IMR-90 (cell line): ENCODE measurements at regions not wholly inside any gene's neighbourhood (a gene's known extent, or its start where the extent isn't known, plus 50 kb on each side); places are given as distances from the start of the nearest gene placed in this dataset.

Experiments used
- ATAC-seq: fragments of 200-7000 bp; cut with Tn5 transposase; 2 replicates; pipeline ENCODE4 v1.9.1; 2020; ENCODE audit warnings: low read depth, mild to moderate bottlenecking, moderate library complexity
- BruUV-seq: library from RNA; stranded (reverse); fragments of 400-500 nt; replicated peaks from 2 replicates; lab custom pipeline; 2021; lab: Mats Ljungman, UMichigan
- CTCF ChIA-PET: fragments of 300-600 bp; formaldehyde crosslinking; extraction: SDS; loops from one replicate; lab custom pipeline; 2021; ENCODE audit warnings: antibody characterized with exemption; lab: Yijun Ruan, JAX
- POLR2A ChIA-PET: fragments of 300-600 bp; sonication (Branson Sonifier 250); formaldehyde crosslinking; loops from one replicate; lab custom pipeline; 2022; ENCODE audit warnings: antibody characterized with exemption; ENCODE audit not compliant: unreplicated experiment; lab: Charles Lee
- DNase-seq: peaks from one replicate; pipeline ENCODE4 v3.0.0; 2013
- H2AFZ ChIP-seq: replicated peaks from 2 replicates; pipeline ENCODE3; 2013; ENCODE audit warnings: low read length, mild to moderate bottlenecking; ENCODE audit not compliant: poor library complexity
- H2AK5ac ChIP-seq: 2 replicates; pipeline ENCODE4 v1.6.1; 2013; ENCODE audit warnings: low read depth, low read length, inconsistent platforms
- H2AK9ac ChIP-seq: replicated peaks from 2 replicates; pipeline ENCODE3; 2013; ENCODE audit warnings: mild to moderate bottlenecking, low read depth, low read length, moderate library complexity; ENCODE audit not compliant: poor library complexity
- H2BK120ac ChIP-seq: 2 replicates; pipeline ENCODE4 v1.6.1; 2013; ENCODE audit warnings: low read depth, low read length, inconsistent platforms
- H2BK15ac ChIP-seq: 3 replicates; pipeline ENCODE4 v1.6.1; 2013; ENCODE audit warnings: low read depth, low read length, inconsistent platforms
- H2BK20ac ChIP-seq: 2 replicates; pipeline ENCODE4 v1.6.1; 2013; ENCODE audit warnings: low read depth, mild to moderate bottlenecking, inconsistent platforms, low read length, moderate library complexity
- H2BK5ac ChIP-seq: 2 replicates; pipeline ENCODE4 v1.6.1; 2013; ENCODE audit warnings: mild to moderate bottlenecking, low read depth, low read length, inconsistent platforms; ENCODE audit not compliant: poor library complexity, severe bottlenecking
- H3K14ac ChIP-seq: replicated peaks from 2 replicates; pipeline ENCODE4 v1.6.1; 2013; ENCODE audit warnings: low read depth, low read length, inconsistent platforms
- H3K18ac ChIP-seq: 2 replicates; pipeline ENCODE4 v1.6.1; 2013; ENCODE audit warnings: low read depth, low read length, control low read depth
- H3K23ac ChIP-seq: 2 replicates; pipeline ENCODE4 v1.6.1; 2013; ENCODE audit warnings: low read depth, low read length, inconsistent platforms
- H3K27ac ChIP-seq: 2 replicates; pipeline ENCODE4 v1.5.1; 2013; ENCODE audit warnings: mild to moderate bottlenecking, control low read depth, low read length; ENCODE audit not compliant: insufficient read depth
- H3K27me3 ChIP-seq: 2 replicates; pipeline ENCODE4 v1.6.1; 2013; ENCODE audit warnings: low read length; ENCODE audit not compliant: control insufficient read depth, insufficient read depth
- H3K36me3 ChIP-seq: 2 replicates; pipeline ENCODE4 v1.6.1; 2013; ENCODE audit warnings: low read length, mixed read lengths; ENCODE audit not compliant: control insufficient read depth, insufficient read depth
- H3K4ac ChIP-seq: 2 replicates; pipeline ENCODE4 v1.6.1; 2013; ENCODE audit warnings: low read depth, low read length, inconsistent platforms
- H3K4me1 ChIP-seq: 2 replicates; pipeline ENCODE4 v1.6.1; 2013; ENCODE audit warnings: low read length, mixed read lengths; ENCODE audit not compliant: control insufficient read depth, insufficient read depth
- H3K4me2 ChIP-seq: 2 replicates; pipeline ENCODE4 v1.6.1; 2013; ENCODE audit warnings: low read depth, mild to moderate bottlenecking, control low read depth, low read length, moderate library complexity
- H3K4me3 ChIP-seq: 2 replicates; pipeline ENCODE4 v1.5.1; 2013; ENCODE audit warnings: low read depth, mild to moderate bottlenecking, control low read depth, low read length, moderate library complexity; ENCODE audit not compliant: insufficient read depth
- H3K56ac ChIP-seq: 2 replicates; pipeline ENCODE4 v1.6.1; 2013; ENCODE audit warnings: low read length, inconsistent platforms; ENCODE audit not compliant: insufficient read depth; ENCODE audit errors: extremely low read depth
- H3K79me1 ChIP-seq, 2 experiments: 2 replicates each; pipeline ENCODE4 v1.6.1; 2013; ENCODE audit warnings: low read length in 2 of 2, inconsistent platforms in 1 of 2, low read depth in 1 of 2
- H3K9ac ChIP-seq: 2 replicates; pipeline ENCODE4 v1.6.1; 2013; ENCODE audit warnings: low read depth, low read length, control low read depth
- H3K9me1 ChIP-seq: 2 replicates; pipeline ENCODE4 v1.6.1; 2013; ENCODE audit warnings: low read length, inconsistent platforms; ENCODE audit not compliant: insufficient read depth
- H3K9me3 ChIP-seq: 2 replicates; pipeline ENCODE4 v1.6.1; 2013; ENCODE audit warnings: low read length; ENCODE audit not compliant: control insufficient read depth, insufficient read depth
- H4K20me1 ChIP-seq: 2 replicates; pipeline ENCODE4 v1.6.1; 2013; ENCODE audit warnings: low read length, inconsistent platforms; ENCODE audit not compliant: insufficient read depth
- H4K5ac ChIP-seq: 2 replicates; pipeline ENCODE4 v1.6.1; 2013; ENCODE audit warnings: mild to moderate bottlenecking, low read depth, low read length, control low read depth
- H4K8ac ChIP-seq, 2 experiments: 2 replicates each; pipeline ENCODE4 v1.6.1; 2013; ENCODE audit warnings: low read depth in 2 of 2, low read length in 2 of 2, control low read depth in 1 of 2, inconsistent platforms in 1 of 2
- H4K91ac ChIP-seq: 2 replicates; pipeline ENCODE4 v1.6.1; 2013; ENCODE audit warnings: low read depth, low read length, inconsistent platforms; ENCODE audit not compliant: insufficient read depth
- BHLHE40 ChIP-seq: fragments of 150-350 bp; IDR thresholded peaks from 2 replicates; pipeline ENCODE4 v1.6.1; 2016; ENCODE audit warnings: mild to moderate bottlenecking, low read depth, low read length
- CEBPB ChIP-seq: IDR thresholded peaks from 2 replicates; pipeline ENCODE4 v1.6.1; 2012; ENCODE audit warnings: low read depth, low read length, improper control_type of control experiment
- CHD1 ChIP-seq: IDR thresholded peaks from 2 replicates; pipeline ENCODE4 v1.6.1; 2012; ENCODE audit warnings: low read depth, low read length, improper control_type of control experiment
- FOS ChIP-seq: fragments of 150-350 bp; IDR thresholded peaks from 2 replicates; pipeline ENCODE4 v1.6.1; 2016; ENCODE audit warnings: low read depth, low read length
- MAFK ChIP-seq: IDR thresholded peaks from 2 replicates; pipeline ENCODE4 v1.6.1; 2012; ENCODE audit warnings: low read depth, low read length, improper control_type of control experiment
- MAZ ChIP-seq: IDR thresholded peaks from 2 replicates; pipeline ENCODE4 v1.6.1; 2012; ENCODE audit warnings: low read depth, mild to moderate bottlenecking, low read length, improper control_type of control experiment, moderate library complexity, borderline replicate concordance
- MXI1 ChIP-seq: IDR thresholded peaks from 2 replicates; pipeline ENCODE4 v1.6.1; 2012; ENCODE audit warnings: low read depth, mild to moderate bottlenecking, low read length, moderate library complexity, borderline replicate concordance
- NFE2L2 ChIP-seq: fragments of 150-350 bp; IDR thresholded peaks from 2 replicates; pipeline ENCODE4 v1.6.1; 2016; ENCODE audit warnings: low read depth, mild to moderate bottlenecking, low read length
- POLR2A ChIP-seq: IDR thresholded peaks from 2 replicates; pipeline ENCODE4 v1.6.1; 2012; ENCODE audit warnings: mild to moderate bottlenecking, low read depth, low read length
- RAD21 ChIP-seq: IDR thresholded peaks from 2 replicates; pipeline ENCODE4 v1.6.1; 2012; ENCODE audit warnings: low read length, improper control_type of control experiment
- RCOR1 ChIP-seq: IDR thresholded peaks from 2 replicates; pipeline ENCODE4 v1.6.1; 2012; ENCODE audit warnings: mild to moderate bottlenecking, low read length, improper control_type of control experiment; ENCODE audit not compliant: insufficient replicate concordance
- RFX5 ChIP-seq: IDR thresholded peaks from 2 replicates; pipeline ENCODE4 v1.8.0; 2012; ENCODE audit warnings: low read depth, mild to moderate bottlenecking, low read length, moderate library complexity
- SMC3 ChIP-seq: fragments of 150-350 bp; IDR thresholded peaks from 2 replicates; pipeline ENCODE4 v1.6.1; 2016; ENCODE audit warnings: low read depth, mild to moderate bottlenecking, antibody characterized with exemption, low read length, moderate library complexity
- WGBS, 2 experiments: methylation state at CpG; one replicate each; pipeline versions ENCODE4 v1.1.5 to v1.1.7; 2013; ENCODE audit warnings: missing lambda C conversion rate in 2 of 2; ENCODE audit not compliant: insufficient read length in 1 of 2; ENCODE audit errors: extremely low coverage in 2 of 2; 5-methylcytosine and 5-hydroxymethylcytosine counted together
- dilution Hi-C: fragments of 300-500 bp; cut with HindIII; formaldehyde crosslinking; loops from one replicate; pipeline ENCODE4 v1.14.3; 2018; ENCODE audit warnings: low sequenced_read_pairs; ENCODE audit not compliant: unreplicated experiment
- in situ Hi-C: fragments of 300-500 bp; cut with MboI; formaldehyde crosslinking; loops from 3 replicates; pipeline ENCODE4 v1.14.3; 2019; ENCODE audit warnings: low sequenced_read_pairs, inconsistent platforms, mixed read lengths
- intact Hi-C: fragments of 100-400 bp; cut with micrococcal nuclease; formaldehyde crosslinking; loops from 2 replicates; pipeline ENCODE4 v1.10.0; 2022
- TF ChIP-seq, protein P1 (sequence below): conservative IDR thresholded peaks from 2 replicates; pipeline ENCODE4 v1.5.1; 2012; ENCODE audit warnings: mild to moderate bottlenecking, low read depth, low read length, improper control_type of control experiment
- TF ChIP-seq, protein P2 (sequence below): fragments of 150-350 bp; IDR thresholded peaks from 2 replicates; pipeline ENCODE4 v1.6.1; 2017; ENCODE audit warnings: mild to moderate bottlenecking, antibody characterized with exemption, low read length, low read depth
- TF ChIP-seq, protein P3 (sequence below): fragments of 150-350 bp; IDR thresholded peaks from 2 replicates; pipeline ENCODE4 v1.6.1; 2016; ENCODE audit warnings: low read depth, mild to moderate bottlenecking, low read length, moderate library complexity, borderline replicate concordance

DNA sequence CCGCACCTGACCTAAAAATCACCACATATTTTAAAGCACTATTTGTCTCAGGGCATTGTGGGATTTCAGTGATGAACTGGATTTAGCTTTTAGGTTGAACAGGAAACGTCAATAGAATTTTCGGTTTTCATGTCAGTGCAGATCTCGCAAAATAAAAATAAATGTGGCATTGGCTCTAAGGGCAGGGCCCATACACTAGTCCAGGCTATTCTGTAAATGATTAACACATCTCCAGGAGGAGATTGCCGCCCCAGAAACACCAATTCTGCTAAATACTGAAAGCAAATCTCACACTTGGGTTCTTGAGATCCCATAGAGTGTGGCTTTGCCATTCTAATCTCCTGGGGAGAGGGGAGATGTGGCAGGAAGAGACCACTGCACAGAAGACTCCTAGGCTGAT, 1494.0 kb upstream of the TMEM132C start:
- Histone ChIP-seq H3K9me3 (peaks cover 9% of the 10 kb centered on the region), H3K36me3 (no peaks in the 10 kb centered on the region), H3K79me1 (no peaks in the 10 kb centered on the region), H3K4me2 (no peak overlapping the region), H3K4me3 (no peak overlapping the region), H3K9ac (no peak overlapping the region), H3K27me3 (no peaks in the 10 kb centered on the region), H4K5ac (no peak overlapping the region), H3K14ac (no peak overlapping the region), H4K91ac (no peak overlapping the region), H2AK5ac (no peak overlapping the region), H2AFZ (no peak overlapping the region), H3K23ac (no peak overlapping the region), H2AK9ac (no peak overlapping the region), H2BK20ac (no peak overlapping the region), H2BK15ac (no peak overlapping the region), H3K4me1 (no peaks in the 10 kb centered on the region), H4K20me1 (no peaks in the 10 kb centered on the region), H2BK5ac (no peak overlapping the region), H2BK120ac (no peak overlapping the region), H3K4ac (no peak overlapping the region), H3K9me1 (no peaks in the 10 kb centered on the region), H3K27ac (no peak overlapping the region), H3K18ac (no peak overlapping the region), H3K56ac (no peak overlapping the region), H4K8ac (no peak overlapping the region)
- no TSS peak for BruUV-seq
- DNase-seq (no peak), ATAC-seq (no peak)
- no CpG with 5 or more reads among the region's 5 CpGs for WGBS, 2 experiments
- TF ChIP-seq SMC3 (no peak), CHD1 (no peak), RCOR1 (no peak), RAD21 (no peak), RFX5 (no peak), MAZ (no peak), NFE2L2 (no peak), CEBPB (no peak), MXI1 (no peak), POLR2A (no peak), FOS (no peak), MAFK (no peak), BHLHE40 (no peak)
- TF ChIP-seq, protein P1, sequence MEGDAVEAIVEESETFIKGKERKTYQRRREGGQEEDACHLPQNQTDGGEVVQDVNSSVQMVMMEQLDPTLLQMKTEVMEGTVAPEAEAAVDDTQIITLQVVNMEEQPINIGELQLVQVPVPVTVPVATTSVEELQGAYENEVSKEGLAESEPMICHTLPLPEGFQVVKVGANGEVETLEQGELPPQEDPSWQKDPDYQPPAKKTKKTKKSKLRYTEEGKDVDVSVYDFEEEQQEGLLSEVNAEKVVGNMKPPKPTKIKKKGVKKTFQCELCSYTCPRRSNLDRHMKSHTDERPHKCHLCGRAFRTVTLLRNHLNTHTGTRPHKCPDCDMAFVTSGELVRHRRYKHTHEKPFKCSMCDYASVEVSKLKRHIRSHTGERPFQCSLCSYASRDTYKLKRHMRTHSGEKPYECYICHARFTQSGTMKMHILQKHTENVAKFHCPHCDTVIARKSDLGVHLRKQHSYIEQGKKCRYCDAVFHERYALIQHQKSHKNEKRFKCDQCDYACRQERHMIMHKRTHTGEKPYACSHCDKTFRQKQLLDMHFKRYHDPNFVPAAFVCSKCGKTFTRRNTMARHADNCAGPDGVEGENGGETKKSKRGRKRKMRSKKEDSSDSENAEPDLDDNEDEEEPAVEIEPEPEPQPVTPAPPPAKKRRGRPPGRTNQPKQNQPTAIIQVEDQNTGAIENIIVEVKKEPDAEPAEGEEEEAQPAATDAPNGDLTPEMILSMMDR, result no peak
- TF ChIP-seq, protein P2, sequence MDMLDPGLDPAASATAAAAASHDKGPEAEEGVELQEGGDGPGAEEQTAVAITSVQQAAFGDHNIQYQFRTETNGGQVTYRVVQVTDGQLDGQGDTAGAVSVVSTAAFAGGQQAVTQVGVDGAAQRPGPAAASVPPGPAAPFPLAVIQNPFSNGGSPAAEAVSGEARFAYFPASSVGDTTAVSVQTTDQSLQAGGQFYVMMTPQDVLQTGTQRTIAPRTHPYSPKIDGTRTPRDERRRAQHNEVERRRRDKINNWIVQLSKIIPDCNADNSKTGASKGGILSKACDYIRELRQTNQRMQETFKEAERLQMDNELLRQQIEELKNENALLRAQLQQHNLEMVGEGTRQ, result no peak
- TF ChIP-seq, protein P3, sequence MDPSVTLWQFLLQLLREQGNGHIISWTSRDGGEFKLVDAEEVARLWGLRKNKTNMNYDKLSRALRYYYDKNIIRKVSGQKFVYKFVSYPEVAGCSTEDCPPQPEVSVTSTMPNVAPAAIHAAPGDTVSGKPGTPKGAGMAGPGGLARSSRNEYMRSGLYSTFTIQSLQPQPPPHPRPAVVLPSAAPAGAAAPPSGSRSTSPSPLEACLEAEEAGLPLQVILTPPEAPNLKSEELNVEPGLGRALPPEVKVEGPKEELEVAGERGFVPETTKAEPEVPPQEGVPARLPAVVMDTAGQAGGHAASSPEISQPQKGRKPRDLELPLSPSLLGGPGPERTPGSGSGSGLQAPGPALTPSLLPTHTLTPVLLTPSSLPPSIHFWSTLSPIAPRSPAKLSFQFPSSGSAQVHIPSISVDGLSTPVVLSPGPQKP, result no peak
- dilution Hi-C loops, result no loop called here
- intact Hi-C loops, result no loop called here
- CTCF ChIA-PET, result no interaction called here
- in situ Hi-C loops, result no loop called here
- POLR2A ChIA-PET, result no interaction called here
